ENCODE measurements at regions not wholly inside any gene's neighbourhood (a gene's known extent, or its start where the extent isn't known, plus 50 kb on each side); places are given as distances from the start of the nearest gene placed in this dataset.

DNA sequence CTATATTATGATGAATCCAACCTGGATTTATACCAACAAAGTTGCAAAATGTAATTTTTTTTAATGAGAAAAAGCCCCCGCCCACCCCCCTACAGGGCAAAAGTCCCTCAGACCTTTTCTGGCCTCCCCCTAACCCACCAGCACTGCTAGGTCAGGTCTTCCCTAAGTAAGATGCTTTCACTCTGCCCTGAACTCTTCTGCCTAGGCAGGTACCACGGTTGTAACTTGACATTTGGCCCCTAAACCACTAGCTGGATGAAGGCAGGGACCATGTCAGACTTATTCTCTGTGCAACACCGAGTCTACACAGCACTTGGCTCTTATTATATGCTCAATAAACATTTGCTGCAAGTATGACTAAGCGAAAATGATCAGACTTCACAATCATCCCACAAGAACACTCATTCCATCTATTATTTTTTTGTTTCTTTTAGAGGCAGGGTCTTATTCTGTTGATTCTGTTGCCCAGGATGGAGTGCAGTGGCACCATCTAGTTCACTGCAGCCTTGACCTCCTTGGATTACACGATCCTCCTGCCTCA, 63.2 kb downstream of the SPRING1 start:
- in situ Hi-C loops (cut with MboI; ENCODE audit: low sequenced_read_pairs in 4 of 4) = no loop called here
- intact Hi-C loops (cut with DNase I; ENCODE audit: low total_unique reads) = no loop called here
- DNase-seq = no peak
- Histone ChIP-seq H3K36me3 (no peaks in the 10 kb centered on the region), H3K4me3 (peak overlapping the region in 2 of 4 donors; percentile 3 to 28), H3K27ac (peak overlapping the region in 3 of 4 donors; percentile 3 to 54 (median 29)), H3K4me1 (peaks cover 5 to 13% of the 10 kb centered on the region in 2 donors), H3K27me3 (no peaks in the 10 kb centered on the region), H3K9me3 (no peaks in the 10 kb centered on the region)
- no peak for ATAC-seq
- TF ChIP-seq CTCF (IDR thresholded peaks at IDR 0.05 in 4 of 5, conservative IDR thresholded peaks at IDR 0.05 in 1 of 5) (no peak), POLR2A (IDR thresholded peaks at IDR 0.05) (no peak)

- no peak overlapping the region for H3K27ac ChIP-seq
- TF ChIP-seq CTCF (IDR thresholded peaks at IDR 0.05 in 4 of 5, conservative IDR thresholded peaks at IDR 0.05 in 1 of 5) (no peak), POLR2A (IDR thresholded peaks at IDR 0.05) (no peak)
- intact Hi-C loops (cut with DNase I; ENCODE audit: low total_unique reads) (no loop called here), in situ Hi-C loops (cut with MboI; ENCODE audit: low sequenced_read_pairs in 4 of 4) (no loop called here)
- H3K4me3 ChIP-seq = no peak overlapping the region
- DNase-seq = no peak
- H3K4me1 ChIP-seq = peaks cover 5 to 13% of the 10 kb centered on the region in 2 donors
- no peak for ATAC-seq
- H3K27me3 ChIP-seq = no peaks in the 10 kb centered on the region
- H3K36me3 ChIP-seq = no peaks in the 10 kb centered on the region
- no peaks in the 10 kb centered on the region for H3K9me3 ChIP-seq
Measured at GRCh38 chr12:116673681-116674111, 64.2 kb downstream of the SPRING1 start.

- H3K36me3 ChIP-seq = no peaks in the 10 kb centered on the region
- no peak for DNase-seq
- peaks cover 5 to 13% of the 10 kb centered on the region in 2 donors for H3K4me1 ChIP-seq
- no peaks in the 10 kb centered on the region for H3K27me3 ChIP-seq
- in situ Hi-C loops (cut with MboI; ENCODE audit: low sequenced_read_pairs in 4 of 4) (no loop called here), intact Hi-C loops (cut with DNase I; ENCODE audit: low total_unique reads) (no loop called here)
- H3K9me3 ChIP-seq = no peaks in the 10 kb centered on the region
- H3K4me3 ChIP-seq = no peak overlapping the region
- TF ChIP-seq POLR2A (IDR thresholded peaks at IDR 0.05) (no peak), CTCF (IDR thresholded peaks at IDR 0.05 in 4 of 5, conservative IDR thresholded peaks at IDR 0.05 in 1 of 5) (no peak)
- H3K27ac ChIP-seq = no peak overlapping the region
- no peak for ATAC-seq
Measured at GRCh38 chr12:116672842-116673516, 64.9 kb downstream of the SPRING1 start.

DNA sequence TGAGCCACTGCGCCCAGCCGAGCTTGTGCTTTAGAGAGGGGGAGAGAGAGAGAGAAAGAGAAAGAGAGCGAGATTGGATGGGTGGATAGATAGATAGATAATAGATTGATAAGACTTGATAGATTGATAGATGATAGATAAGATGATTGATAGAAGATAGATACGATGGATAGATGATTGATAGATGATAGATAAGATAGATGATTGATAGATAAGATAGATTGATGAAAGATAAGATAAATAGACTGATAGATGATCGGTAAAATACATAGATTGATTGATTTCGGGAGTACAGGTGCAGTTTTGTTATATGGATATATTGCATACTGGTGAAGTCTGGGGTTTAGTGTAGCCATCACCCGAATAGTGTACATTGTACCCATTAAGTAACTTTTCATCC, 65.9 kb downstream of the SPRING1 start:
- no peak overlapping the region for H3K27ac ChIP-seq
- intact Hi-C loops (cut with DNase I; ENCODE audit: low total_unique reads) = no loop called here
- in situ Hi-C loops (cut with MboI; ENCODE audit: low sequenced_read_pairs in 4 of 4) = no loop called here

More for the DNA sequence above, 65.9 kb downstream of the SPRING1 start:
- no peak for DNase-seq
- H3K27me3 ChIP-seq = no peaks in the 10 kb centered on the region
- no peaks in the 10 kb centered on the region for H3K9me3 ChIP-seq
- ATAC-seq = no peak
- no peaks in the 10 kb centered on the region for H3K36me3 ChIP-seq
- TF ChIP-seq POLR2A (IDR thresholded peaks at IDR 0.05) (no peak), CTCF (IDR thresholded peaks at IDR 0.05 in 4 of 5, conservative IDR thresholded peaks at IDR 0.05 in 1 of 5) (no peak)
- no peak overlapping the region for H3K4me3 ChIP-seq
- peaks cover 5 to 8% of the 10 kb centered on the region in 2 donors for H3K4me1 ChIP-seq
